ENCODE measurements at regions not wholly inside any gene's neighbourhood (a gene's known extent, or its start where the extent isn't known, plus 50 kb on each side); places are given as distances from the start of the nearest gene placed in this dataset.

DNA sequence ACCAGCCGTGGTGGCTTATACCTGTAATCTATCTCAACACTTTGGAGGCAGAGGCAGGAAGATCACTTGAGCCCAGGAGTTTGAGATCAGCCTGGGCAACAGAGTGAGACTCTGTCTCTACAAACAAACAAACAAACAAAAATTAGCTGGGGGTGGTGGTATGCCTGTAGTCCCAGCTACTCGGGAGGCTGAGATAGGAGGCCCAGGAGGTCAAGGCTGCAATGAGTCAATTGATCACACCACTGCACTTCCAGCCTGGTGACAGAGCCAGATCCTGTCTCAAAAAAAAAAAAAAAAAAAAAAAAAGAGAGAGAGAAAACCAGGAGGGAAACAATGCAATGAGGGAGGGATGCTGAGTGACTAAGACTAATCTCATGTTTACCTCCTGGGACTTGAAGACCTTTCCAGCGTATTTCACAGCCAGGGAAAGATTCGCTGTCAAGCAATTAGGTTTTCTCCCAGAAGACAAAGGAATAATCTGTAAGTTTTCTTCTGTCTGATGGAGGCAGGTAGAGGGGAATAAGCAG, 51.1 kb upstream of the MIER3 start:
- TF ChIP-seq, protein P1, sequence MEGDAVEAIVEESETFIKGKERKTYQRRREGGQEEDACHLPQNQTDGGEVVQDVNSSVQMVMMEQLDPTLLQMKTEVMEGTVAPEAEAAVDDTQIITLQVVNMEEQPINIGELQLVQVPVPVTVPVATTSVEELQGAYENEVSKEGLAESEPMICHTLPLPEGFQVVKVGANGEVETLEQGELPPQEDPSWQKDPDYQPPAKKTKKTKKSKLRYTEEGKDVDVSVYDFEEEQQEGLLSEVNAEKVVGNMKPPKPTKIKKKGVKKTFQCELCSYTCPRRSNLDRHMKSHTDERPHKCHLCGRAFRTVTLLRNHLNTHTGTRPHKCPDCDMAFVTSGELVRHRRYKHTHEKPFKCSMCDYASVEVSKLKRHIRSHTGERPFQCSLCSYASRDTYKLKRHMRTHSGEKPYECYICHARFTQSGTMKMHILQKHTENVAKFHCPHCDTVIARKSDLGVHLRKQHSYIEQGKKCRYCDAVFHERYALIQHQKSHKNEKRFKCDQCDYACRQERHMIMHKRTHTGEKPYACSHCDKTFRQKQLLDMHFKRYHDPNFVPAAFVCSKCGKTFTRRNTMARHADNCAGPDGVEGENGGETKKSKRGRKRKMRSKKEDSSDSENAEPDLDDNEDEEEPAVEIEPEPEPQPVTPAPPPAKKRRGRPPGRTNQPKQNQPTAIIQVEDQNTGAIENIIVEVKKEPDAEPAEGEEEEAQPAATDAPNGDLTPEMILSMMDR (IDR thresholded peaks at IDR 0.05) = no peak

DNA sequence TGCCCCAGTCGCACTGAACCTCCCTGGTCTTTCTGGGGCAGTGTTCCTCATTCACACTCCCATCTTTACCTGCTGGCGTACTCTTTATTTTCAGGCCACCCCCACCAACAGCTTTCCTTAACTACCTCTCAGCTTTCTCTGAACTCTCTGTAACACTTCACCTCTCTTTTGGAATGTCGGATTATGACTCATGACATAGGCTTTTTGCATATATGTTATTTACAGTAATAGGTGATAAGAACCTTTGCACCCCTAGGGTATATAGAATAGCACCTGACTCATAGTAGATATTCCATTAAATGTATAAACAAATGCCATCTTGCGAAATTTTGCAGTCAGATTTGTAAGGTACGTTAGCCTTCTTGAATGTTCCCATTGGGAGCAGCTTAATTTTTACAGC, 52.9 kb upstream of the MIER3 start:
- TF ChIP-seq, protein P1 (IDR thresholded peaks at IDR 0.05) = no peak

DNA sequence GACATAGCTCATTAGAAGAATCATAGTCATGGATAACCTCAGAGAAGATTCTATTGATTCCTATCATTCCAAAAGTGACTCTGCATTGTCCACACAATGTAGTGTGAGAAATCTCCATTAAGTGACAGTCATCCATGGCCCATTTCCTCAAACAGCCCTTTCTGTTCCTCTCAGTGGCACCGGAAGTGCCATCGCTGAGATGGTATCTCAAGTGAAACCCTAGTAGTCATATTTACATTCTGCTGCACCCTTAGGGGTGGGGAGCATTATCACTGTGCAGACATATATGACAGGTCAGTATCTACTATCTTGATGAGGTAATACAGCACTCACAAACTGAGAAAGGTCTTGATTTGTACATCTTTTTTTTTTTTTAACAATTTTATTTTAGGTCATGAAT, 55.4 kb upstream of the MIER3 start:
- TF ChIP-seq, protein P1 (IDR thresholded peaks at IDR 0.05) = no peak

DNA sequence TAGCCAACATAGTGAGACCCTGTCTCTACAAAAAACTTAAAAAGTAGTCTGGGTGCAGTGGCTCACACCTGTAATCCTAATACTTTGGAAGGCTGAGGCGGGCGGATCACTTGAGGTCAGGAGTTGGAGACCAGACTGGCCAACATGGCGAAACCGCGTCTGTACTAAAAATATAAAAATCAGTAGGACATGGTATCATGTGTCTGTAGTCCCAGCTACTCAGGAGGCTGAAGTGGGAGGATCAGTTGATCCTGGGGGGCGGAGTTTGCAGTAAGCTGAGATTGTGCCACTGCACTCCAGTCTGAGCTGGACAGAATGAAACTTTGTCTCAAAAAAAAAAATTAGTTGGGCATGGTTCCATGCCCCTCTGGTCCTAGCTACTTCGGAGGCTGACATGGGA, 57.9 kb upstream of the MIER3 start:
- TF ChIP-seq, protein P1 (IDR thresholded peaks at IDR 0.05) = no peak

DNA sequence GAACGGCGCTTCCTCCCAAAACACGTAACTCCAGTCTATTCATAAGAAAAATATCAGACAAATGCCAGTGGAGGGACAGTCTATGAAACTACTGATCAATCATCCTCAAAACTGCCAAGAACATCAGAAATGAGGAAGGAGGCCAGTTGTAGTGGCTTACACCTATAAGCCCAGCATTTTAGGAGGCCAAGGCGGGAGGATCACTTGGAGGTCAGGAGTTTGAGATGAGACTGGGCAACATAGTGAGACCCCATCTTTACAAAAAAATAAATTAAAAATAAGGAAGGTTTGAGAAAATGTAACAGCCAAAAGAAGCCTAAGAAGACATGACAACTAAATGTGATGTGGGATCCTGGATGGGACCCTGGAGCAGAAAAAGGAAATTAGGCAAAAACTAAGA, 58.9 kb upstream of the MIER3 start:
- TF ChIP-seq, protein P1 (IDR thresholded peaks at IDR 0.05) = no peak

DNA sequence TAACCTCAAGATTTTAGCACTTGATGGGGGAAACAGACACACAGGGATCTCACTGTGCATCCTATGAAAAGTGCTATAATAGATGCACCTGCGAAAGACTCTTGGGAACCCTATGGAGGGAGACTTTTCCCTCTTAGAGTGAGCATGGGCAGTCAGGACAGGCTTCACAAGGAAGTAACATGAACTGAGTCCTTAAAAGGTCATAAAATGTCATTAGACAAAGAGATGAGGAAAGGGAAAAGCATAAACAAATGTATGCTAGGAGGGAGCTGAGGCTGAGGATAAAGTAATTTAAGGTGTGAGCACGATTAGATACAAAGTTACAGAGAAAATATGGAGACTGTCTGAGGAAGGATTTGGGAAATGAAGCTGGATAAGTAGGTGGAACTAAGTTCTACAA, 60.6 kb upstream of the MIER3 start:
- TF ChIP-seq, protein P1 (IDR thresholded peaks at IDR 0.05) = no peak

DNA sequence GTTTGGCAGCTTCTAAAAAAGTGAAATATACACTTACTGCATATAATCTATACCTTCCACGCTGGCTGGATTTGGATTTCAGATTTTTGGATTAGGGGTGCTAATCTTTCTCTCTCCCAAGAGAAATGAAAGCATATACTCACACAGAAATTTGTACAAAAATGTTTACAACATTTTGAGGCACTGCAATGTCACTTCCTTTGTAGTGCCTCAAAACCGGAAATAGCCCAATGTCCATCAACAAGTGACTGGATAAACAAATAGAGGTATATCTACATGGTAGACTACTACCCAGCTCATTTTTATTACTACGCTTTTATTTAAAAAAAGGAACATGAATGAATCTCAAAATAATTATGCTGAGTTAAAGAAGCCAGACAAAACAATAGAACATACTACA, 74.0 kb upstream of the MIER3 start:
- TF ChIP-seq, protein P1 (IDR thresholded peaks at IDR 0.05) = no peak

DNA sequence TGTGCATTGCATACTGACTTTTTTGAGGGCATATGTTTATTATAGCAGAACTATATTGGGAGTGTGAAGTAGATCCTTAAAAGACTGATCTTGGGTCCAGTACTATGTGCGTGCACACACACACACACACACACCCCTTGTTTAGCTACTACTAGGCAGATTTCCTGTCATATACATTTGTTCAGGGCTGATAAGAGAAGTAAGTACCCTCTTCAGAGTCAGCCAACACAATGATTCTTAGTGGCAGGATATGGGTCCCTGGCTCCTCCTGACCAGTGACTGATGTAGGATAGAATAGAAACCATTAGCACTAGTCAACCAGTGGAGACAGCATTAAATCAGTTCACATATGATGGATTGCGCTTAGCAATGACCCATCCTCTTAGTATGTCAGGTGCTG, 76.2 kb upstream of the MIER3 start:
- TF ChIP-seq, protein P1 (IDR thresholded peaks at IDR 0.05) = no peak

All from LNCAP (cell line).